ENCODE measurements at regions not wholly inside any gene's neighbourhood (a gene's known extent, or its start where the extent isn't known, plus 50 kb on each side); places are given as distances from the start of the nearest gene placed in this dataset.

- TF ChIP-seq CTCF (conservative IDR thresholded peaks at IDR 0.05; ENCODE audit: low read depth, low read length) (no peak), EZH2 (IDR thresholded peaks at IDR 0.05; ENCODE audit: borderline replicate concordance, low read depth, low read length, poor library complexity, severe bottlenecking) (no peak)
These were observed 94.4 kb upstream of the IGSF21 start for GRCh38 chr1:18013216-18013615.
